Neuron (in vitro differentiated cells): ENCODE measurements at regions not wholly inside any gene's neighbourhood (a gene's known extent, or its start where the extent isn't known, plus 50 kb on each side); places are given as distances from the start of the nearest gene placed in this dataset.

Experiments
- H2AFZ ChIP-seq: one replicate; pipeline ENCODE4 v1.6.1; 2013; ENCODE audit warnings: low read depth, mild to moderate bottlenecking, inconsistent platforms, low read length, moderate library complexity
- H3K27me3 ChIP-seq: one replicate; pipeline ENCODE4 v1.6.1; 2013; ENCODE audit warnings: low read length; ENCODE audit not compliant: insufficient read depth
- H3K36me3 ChIP-seq: one replicate; pipeline ENCODE4 v1.6.1; 2013; ENCODE audit warnings: low read length; ENCODE audit not compliant: insufficient read depth
- H3K4me1 ChIP-seq: one replicate; pipeline ENCODE4 v1.6.1; 2013; ENCODE audit warnings: low read length; ENCODE audit not compliant: insufficient read depth
- H3K4me3 ChIP-seq: 2 replicates; pipeline ENCODE4 v1.5.1; 2013; ENCODE audit warnings: mild to moderate bottlenecking, low read length, moderate library complexity
- H3K9me3 ChIP-seq: one replicate; pipeline ENCODE4 v1.6.1; 2013; ENCODE audit warnings: low read length

DNA sequence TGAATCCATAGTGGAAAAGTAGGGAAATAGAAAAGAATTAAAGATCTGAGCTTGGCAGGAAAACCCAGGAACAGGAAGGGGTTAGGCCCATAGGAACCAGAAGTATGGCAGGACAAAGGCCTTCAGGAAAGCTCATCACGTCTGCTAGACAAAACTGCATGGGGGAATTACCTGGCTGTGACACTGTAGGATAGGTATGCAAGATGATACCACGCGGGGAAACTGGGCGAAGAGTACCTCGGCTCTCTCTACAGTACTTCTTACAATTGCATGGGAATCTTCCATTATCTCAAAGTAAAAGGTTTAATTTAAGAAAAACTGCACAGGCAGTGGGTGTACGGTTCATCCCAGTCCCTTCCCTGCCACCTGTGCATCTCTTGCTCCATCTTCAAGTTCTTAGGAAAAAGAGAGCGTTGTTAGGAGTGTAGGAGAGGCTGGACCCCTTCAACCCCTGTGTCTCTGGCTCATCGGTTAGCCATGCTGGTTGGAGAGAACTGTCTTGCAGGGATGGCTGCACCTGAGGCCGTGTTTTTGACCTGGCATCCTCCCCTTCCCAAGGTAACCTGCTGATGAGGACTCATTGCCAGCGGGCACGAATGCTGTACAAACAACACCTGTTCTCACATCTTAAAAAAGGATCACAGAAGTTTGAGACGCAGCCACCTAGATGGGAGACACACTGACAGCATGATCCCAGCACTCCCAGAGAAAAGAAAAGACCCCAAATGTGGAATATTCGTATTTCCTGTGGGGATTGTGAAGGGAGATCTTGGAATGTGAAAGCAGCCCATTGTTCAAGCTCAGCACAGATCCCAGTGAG, 120.5 kb upstream of the COPS8 start:
- Histone ChIP-seq H2AFZ (no peak overlapping the region), H3K4me3 (no peak overlapping the region), H3K36me3 (no peaks in the 10 kb centered on the region), H3K9me3 (no peaks in the 10 kb centered on the region), H3K27me3 (no peaks in the 10 kb centered on the region), H3K4me1 (peaks cover 2% of the 10 kb centered on the region)

DNA sequence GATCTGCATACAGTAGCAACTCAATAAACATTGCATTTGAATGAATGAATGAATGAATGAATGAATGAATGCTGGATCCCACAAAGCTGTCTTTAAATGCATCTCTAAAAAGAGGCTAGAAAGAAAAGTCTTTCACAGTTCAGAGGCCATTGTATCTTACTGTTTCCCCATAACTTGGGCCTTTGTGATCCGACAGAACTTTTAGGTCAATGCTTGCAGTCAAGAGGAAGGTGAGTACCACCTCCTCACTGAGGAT, 119.9 kb upstream of the COPS8 start:
- Histone ChIP-seq H3K4me1 (peaks cover 2% of the 10 kb centered on the region), H3K4me3 (no peak overlapping the region), H3K27me3 (no peaks in the 10 kb centered on the region), H3K9me3 (no peaks in the 10 kb centered on the region), H2AFZ (no peak overlapping the region), H3K36me3 (no peaks in the 10 kb centered on the region)

DNA sequence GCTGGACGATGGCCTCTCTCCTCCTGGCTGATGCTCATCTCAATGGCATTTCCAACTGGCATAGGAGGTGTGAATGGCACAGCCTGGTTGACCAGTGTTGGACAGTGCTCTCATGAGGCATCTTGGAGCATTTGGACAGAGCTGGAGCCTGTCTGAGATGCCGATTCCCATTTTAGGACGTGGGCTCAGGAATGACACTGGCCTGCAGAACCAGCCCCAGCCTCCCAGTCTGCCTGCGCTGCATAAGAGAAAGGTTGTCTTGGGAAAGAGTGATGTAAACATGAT, 118.2 kb upstream of the COPS8 start:
- H3K9me3 ChIP-seq, result no peaks in the 10 kb centered on the region
- H3K36me3 ChIP-seq, result no peaks in the 10 kb centered on the region
- no peak overlapping the region for H2AFZ ChIP-seq
- no peaks in the 10 kb centered on the region for H3K27me3 ChIP-seq
- peaks cover 9% of the 10 kb centered on the region for H3K4me1 ChIP-seq
- H3K4me3 ChIP-seq, result no peak overlapping the region

DNA sequence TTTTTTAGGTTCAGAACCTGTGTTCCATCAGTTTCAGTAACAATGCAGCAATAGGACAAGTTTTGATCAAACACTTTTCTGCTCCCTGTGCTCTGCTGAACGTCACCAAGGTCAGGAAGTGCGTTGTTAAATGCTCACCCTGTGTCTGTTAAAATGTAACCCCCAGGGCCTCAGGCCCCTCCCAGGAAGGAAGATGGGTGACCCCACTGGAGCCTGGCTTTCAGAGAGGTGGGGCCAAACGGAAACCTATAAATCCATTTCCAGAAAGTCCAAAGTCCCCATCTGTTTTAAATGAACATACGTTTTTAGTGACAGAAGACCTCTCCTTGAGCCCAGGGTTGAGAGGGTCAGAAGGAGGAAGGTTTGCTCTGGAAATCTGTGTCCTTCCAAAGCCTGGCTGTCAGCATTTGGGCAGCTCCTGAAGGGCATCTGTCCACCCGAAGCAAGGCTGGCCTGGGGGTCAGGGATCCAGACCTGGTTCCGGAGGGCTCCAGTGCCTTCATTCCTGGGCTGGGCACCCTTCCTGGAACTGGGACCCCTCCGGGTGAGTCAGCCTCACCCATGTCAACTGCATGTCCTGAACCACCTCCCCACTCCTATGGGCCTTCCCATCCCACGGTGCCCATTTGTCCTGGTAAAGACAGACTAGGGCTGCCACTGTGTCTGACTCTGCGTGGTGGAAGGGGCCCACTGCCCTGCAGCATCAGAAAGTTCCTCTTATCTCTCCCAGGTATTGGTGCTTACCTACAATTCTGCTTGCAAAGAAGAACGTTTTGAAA, 117.4 kb upstream of the COPS8 start:
- Histone ChIP-seq H3K9me3 (no peaks in the 10 kb centered on the region), H3K4me1 (peaks cover 18% of the 10 kb centered on the region), H3K36me3 (no peaks in the 10 kb centered on the region), H3K27me3 (no peaks in the 10 kb centered on the region), H2AFZ (no peak overlapping the region), H3K4me3 (no peak overlapping the region)

DNA sequence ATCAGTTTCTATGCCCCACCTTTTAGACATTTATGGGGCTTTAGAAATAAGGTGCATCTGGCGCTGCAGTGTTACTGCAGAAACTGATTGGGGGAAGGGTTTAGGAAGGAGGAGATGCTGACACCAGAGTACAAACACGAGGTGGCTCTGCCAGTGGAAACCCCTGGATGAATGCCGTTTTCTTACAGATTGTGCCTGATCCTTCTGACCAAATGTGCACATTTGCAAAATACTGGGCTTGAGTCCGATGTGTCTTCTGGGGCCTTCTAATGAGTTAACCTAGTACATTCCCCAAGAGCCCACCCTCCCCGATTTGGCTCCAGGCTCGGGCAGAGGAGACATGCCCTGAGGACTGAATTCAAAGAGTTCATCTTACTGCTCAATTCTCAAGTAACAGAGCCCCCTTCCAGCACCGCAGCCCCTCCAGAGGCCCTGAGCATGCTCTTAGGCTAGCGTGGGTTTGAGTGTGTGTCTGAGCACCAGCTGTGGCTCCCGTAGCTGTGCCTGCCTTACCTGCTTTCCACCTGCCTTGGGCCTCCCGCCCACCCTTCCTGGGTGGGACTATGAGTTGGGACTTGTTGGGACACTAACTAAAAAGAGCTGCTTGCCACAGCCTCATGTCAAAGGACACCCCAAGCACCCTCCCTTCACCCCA, 116.7 kb upstream of the COPS8 start:
- no peaks in the 10 kb centered on the region for H3K9me3 ChIP-seq
- no peak overlapping the region for H2AFZ ChIP-seq
- H3K27me3 ChIP-seq, result no peaks in the 10 kb centered on the region
- no peak overlapping the region for H3K4me3 ChIP-seq
- no peaks in the 10 kb centered on the region for H3K36me3 ChIP-seq
- peaks cover 22% of the 10 kb centered on the region for H3K4me1 ChIP-seq

DNA sequence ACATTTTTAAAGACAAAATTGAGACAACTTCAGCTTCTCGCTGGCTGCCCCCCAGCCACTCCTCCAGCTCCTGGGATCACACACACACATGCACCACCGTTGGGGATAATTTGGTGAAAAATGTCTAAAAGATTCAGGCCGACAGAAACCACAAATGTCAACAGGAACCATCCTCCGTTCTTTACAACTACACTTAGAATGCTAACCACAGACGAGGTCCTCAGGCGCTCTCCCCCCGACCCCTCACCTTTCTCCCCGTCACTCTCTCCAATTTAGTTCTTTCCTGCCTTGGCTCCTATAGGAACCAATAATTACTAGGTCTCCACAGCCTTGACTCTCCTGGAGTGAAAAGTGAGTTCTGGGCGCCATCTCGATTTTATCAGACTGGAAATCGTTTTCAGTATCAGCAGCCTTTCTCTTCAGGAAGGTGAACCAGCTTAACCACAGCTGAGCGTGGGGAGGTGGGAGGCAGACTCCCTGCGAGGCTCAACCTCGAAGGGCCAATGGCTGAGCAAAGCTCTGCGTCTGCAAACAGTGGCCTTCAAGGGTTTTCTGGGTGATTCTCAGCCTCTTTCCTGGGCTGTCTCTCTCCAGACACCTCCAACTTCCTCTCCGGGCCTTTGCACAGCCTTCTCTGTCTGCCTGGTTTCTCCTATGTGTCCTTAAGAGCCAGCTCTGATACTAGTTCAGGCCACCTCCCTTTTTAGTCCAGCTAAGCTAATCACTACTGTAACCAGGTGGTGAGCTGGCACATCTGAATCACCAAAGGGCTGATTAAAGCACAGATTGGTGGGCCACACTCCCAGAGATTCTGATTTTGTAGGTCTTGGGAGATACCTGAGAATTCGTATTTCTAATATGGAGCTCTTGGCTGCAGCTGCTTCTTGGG, 115.7 kb upstream of the COPS8 start:
- no peaks in the 10 kb centered on the region for H3K27me3 ChIP-seq
- H3K9me3 ChIP-seq, result no peaks in the 10 kb centered on the region
- no peaks in the 10 kb centered on the region for H3K36me3 ChIP-seq
- H3K4me1 ChIP-seq, result peaks cover 24% of the 10 kb centered on the region
- no peak overlapping the region for H2AFZ ChIP-seq
- H3K4me3 ChIP-seq, result no peak overlapping the region

DNA sequence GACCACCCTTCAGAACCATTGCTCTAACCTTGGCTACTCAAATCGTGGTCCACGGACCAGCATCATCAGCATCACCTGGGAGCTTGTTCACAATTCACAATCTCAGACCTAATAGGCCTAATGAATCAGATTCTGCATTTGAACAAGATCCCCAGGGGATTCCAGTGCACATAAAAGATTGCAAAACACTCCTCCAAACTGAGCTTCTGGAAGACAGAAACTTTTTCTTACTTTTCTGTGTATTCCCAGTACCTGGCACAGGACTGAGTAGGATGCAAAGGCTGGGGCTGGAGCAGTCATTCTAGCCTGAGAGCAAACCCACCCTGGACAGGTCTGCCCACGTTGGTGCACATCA, 115.1 kb upstream of the COPS8 start:
- Histone ChIP-seq H3K9me3 (no peaks in the 10 kb centered on the region), H2AFZ (no peak overlapping the region), H3K27me3 (no peaks in the 10 kb centered on the region), H3K4me3 (no peak overlapping the region), H3K4me1 (peaks cover 24% of the 10 kb centered on the region), H3K36me3 (no peaks in the 10 kb centered on the region)

DNA sequence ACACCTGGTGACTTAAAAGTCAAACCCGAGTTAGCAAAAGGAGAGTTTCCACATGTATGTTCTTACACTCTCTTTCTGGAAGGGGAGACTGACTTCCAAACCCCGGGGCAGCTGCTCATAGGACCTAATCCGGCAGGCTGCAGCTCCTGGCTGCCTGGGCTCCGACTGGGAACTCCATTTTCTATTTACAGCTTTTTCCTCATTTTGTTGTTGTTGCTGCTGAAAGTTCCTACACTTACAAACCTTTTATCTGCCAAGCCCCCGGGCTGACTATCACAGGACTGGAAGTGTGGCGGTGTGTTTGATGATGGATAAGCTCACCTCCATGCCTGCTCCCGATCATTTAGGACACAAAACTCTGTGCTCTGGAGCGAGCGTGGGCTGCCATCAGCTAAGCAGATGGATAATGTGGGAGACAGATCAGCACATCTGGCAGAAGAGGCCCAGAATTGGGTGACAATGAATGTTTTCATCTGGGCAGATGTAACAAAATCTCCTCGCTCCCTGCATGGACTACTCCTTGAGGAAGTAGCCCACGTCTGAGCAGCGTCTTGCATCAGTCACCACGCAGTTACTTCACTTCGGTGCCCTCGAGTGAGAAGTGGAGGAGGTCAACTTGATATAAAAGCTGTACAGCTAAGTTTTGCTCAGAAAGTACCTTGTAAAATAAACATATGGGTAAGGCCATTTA, 114.4 kb upstream of the COPS8 start:
- peaks cover 30% of the 10 kb centered on the region for H3K4me1 ChIP-seq
- H3K27me3 ChIP-seq, result no peaks in the 10 kb centered on the region
- H3K4me3 ChIP-seq, result no peak overlapping the region
- no peak overlapping the region for H2AFZ ChIP-seq
- H3K9me3 ChIP-seq, result peaks cover 3% of the 10 kb centered on the region
- H3K36me3 ChIP-seq, result no peaks in the 10 kb centered on the region

DNA sequence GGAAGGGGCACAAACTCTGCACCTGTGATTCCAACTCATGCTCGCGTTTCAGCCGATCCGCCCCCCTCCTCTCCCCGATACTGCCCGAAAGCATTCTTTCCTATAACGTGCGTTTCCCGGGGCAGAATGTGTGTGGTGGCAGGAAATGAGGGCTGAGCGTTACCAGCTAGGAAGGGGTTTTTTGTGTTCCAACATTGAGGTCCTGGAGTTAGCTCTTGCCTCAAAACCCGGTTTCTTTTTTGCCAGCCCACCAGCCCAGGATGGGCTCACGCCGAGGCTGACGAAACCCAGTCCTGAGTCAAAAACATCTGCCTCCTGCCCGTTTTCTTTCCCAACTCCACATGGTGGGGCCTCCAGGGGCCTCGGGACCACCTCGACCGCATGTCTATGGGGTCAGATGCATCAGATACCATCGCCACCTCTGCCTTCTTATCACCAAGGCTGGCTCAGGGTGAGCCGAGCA, 113.7 kb upstream of the COPS8 start:
- H3K4me3 ChIP-seq, result no peak overlapping the region
- H3K27me3 ChIP-seq, result no peaks in the 10 kb centered on the region
- no peak overlapping the region for H2AFZ ChIP-seq
- H3K36me3 ChIP-seq, result no peaks in the 10 kb centered on the region
- H3K9me3 ChIP-seq, result peaks cover 3% of the 10 kb centered on the region
- peaks cover 37% of the 10 kb centered on the region for H3K4me1 ChIP-seq

DNA sequence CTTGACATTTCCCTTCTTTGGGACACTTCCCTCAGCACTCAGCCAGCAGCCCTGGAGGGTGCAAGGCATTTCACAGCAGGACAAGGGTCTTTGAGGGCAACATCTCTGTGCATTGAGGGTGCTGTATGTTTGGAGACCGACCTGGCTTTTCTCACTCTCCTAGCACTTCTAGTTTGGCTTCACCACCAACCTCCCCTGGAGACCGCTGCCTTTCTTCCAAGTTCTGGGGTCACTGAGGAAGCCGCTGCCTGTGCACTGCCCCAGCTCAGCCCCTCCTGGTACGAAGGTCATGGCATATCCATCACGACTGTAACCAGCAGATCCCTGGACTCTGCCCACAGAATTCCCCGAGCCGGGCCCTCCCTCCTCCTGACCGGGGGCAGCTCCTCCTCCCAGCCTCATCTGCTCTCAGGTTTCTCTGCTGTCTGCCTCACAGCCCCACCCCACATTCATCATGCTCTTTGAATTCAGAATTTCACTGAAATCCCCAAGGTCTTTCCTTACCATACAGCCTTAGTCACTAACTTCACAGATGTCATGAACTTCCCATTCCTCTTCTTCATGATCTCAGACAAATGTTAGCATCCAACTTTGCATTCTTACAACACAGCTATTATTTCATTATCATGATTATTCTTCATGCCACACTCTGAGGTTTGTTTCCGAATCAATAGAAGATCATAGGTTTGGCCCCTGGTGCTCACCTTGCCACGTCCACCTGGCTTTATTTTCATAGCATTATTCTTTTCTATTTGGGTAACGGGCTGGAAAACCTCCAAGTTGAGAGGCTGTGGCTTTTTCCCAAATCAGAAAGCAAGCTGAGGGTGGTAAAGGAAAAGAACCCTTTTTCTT, 113.0 kb upstream of the COPS8 start:
- Histone ChIP-seq H3K4me3 (no peak overlapping the region), H3K9me3 (peaks cover 5% of the 10 kb centered on the region), H2AFZ (no peak overlapping the region), H3K36me3 (no peaks in the 10 kb centered on the region), H3K4me1 (peaks cover 43% of the 10 kb centered on the region), H3K27me3 (no peaks in the 10 kb centered on the region)

DNA sequence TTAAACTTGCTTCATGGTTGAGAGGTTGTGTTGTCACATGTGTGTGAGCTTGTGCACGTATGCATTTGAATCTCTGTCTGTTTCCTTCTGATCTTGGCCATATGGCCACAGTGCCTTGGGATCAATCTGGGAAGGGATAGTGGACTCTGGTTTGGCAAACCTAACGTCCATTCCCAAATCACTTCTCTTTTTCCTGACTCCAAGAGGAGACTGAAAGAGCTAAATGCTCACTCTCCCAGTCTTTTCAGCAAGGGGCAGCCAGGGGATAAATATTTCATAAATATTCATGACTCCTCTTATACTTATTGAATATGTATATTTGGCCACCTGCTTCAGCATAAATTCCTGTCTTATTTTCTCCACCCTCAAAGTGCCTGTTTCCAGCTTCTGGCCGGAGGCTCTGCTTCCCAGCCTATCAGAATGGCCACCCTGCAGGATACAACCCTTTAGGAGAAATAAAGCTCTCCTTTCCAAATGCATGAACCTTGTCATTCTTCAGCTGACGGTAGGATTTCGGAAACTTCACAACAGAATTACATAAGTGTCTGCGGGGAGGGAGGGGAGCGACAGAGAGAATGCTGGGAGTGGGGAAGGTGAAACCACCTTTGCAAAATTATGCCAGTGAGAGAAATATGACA, 112.2 kb upstream of the COPS8 start:
- no peak overlapping the region for H3K4me3 ChIP-seq
- H3K4me1 ChIP-seq, result peaks cover 43% of the 10 kb centered on the region
- no peaks in the 10 kb centered on the region for H3K27me3 ChIP-seq
- no peaks in the 10 kb centered on the region for H3K36me3 ChIP-seq
- peaks cover 5% of the 10 kb centered on the region for H3K9me3 ChIP-seq
- H2AFZ ChIP-seq, result no peak overlapping the region
